ENCODE measurements at regions not wholly inside any gene's neighbourhood (a gene's known extent, or its start where the extent isn't known, plus 50 kb on each side); places are given as distances from the start of the nearest gene placed in this dataset.
"Not testable (repeated sequence)": the region's sequence is repeated elsewhere in the genome, so short reads cannot be mapped to it uniquely, and the experiment has no call there.

GRCh38 chr2:163909411-163910080 lies 173.7 kb upstream of the FIGN start:
- Histone ChIP-seq H3K79me2 (ENCODE audit: insufficient read depth) (no peaks in the 10 kb centered on the region), H4K20me1 (ENCODE audit: insufficient read depth) (no peaks in the 10 kb centered on the region), H3K27me3 (replicated peaks; ENCODE audit: insufficient read depth) (no peaks in the 10 kb centered on the region), H3K36me3 (ENCODE audit: low read depth) (no peaks in the 10 kb centered on the region), H3K9ac (no peak overlapping the region), H3K27ac (no peak overlapping the region), H2AFZ (no peak overlapping the region), H3K4me2 (ENCODE audit: unreplicated experiment) (no peak overlapping the region), H3K4me1 (ENCODE audit: insufficient read depth) (no peaks in the 10 kb centered on the region), H3K9me2 (ENCODE audit: insufficient read depth) (no peaks in the 10 kb centered on the region), H3F3A (ENCODE audit: insufficient read depth) (no peaks in the 10 kb centered on the region), H3K4me3 (no peak overlapping the region), H3K9me3 (ENCODE audit: low read depth) (no peaks in the 10 kb centered on the region)
- 87 to 94% methylated on average over 17 to 32 of the region's 40 CpGs for WGBS, 2 experiments (ENCODE audit: low coverage in 1 of 2, low lambda C conversion rate in 2 of 2, missing lambda C conversion rate in 2 of 2)
- DNase-seq, result no peak
- TF ChIP-seq EZH2 (IDR thresholded peaks at IDR 0.05; ENCODE audit: insufficient read depth, poor library complexity, severe bottlenecking), result no peak
- no peak for TF ChIP-seq EZH2phosphoT487 (IDR thresholded peaks at IDR 0.05; ENCODE audit: insufficient read depth, low read depth)
- in situ Hi-C loops (cut with MboI), result no loop called here

- H3K36me3 ChIP-seq (ENCODE audit: low read depth), result no peaks in the 10 kb centered on the region
- no peak overlapping the region for H3K4me3 ChIP-seq
- peak; percentile 8 for DNase-seq
- no peaks in the 10 kb centered on the region for H3K9me3 ChIP-seq (ENCODE audit: low read depth)
- no peak overlapping the region for H2AFZ ChIP-seq
- H3K4me1 ChIP-seq (ENCODE audit: insufficient read depth), result no peaks in the 10 kb centered on the region
- no peaks in the 10 kb centered on the region for H3K27me3 ChIP-seq (replicated peaks; ENCODE audit: insufficient read depth)
- H3K9me2 ChIP-seq (ENCODE audit: insufficient read depth), result no peaks in the 10 kb centered on the region
- 64 to 71% methylated on average over 1 of the region's 1 CpG for WGBS, 2 experiments (ENCODE audit: low coverage in 1 of 2, low lambda C conversion rate in 2 of 2, missing lambda C conversion rate in 2 of 2)
- no peak overlapping the region for H3K27ac ChIP-seq
- H3F3A ChIP-seq (ENCODE audit: insufficient read depth), result no peaks in the 10 kb centered on the region
- no peaks in the 10 kb centered on the region for H4K20me1 ChIP-seq (ENCODE audit: insufficient read depth)
- no peak overlapping the region for H3K9ac ChIP-seq
- TF ChIP-seq EZH2 (IDR thresholded peaks at IDR 0.05; ENCODE audit: insufficient read depth, poor library complexity, severe bottlenecking) (no peak), EZH2phosphoT487 (IDR thresholded peaks at IDR 0.05; ENCODE audit: insufficient read depth, low read depth) (no peak)
- no peaks in the 10 kb centered on the region for H3K79me2 ChIP-seq (ENCODE audit: insufficient read depth)
- H3K4me2 ChIP-seq (ENCODE audit: unreplicated experiment), result no peak overlapping the region
- in situ Hi-C loops (cut with MboI), result no loop called here
Observed at GRCh38 chr2:163906410-163906809, 170.6 kb upstream of the FIGN start.

GRCh38 chr2:163897799-163898198 lies 162.0 kb upstream of the FIGN start:
- H3F3A ChIP-seq (ENCODE audit: insufficient read depth), result no peaks in the 10 kb centered on the region
- 35 to 40% methylated on average over 2 of the region's 2 CpGs for WGBS, 2 experiments (ENCODE audit: low coverage in 1 of 2, low lambda C conversion rate in 2 of 2, missing lambda C conversion rate in 2 of 2)
- H3K79me2 ChIP-seq (ENCODE audit: insufficient read depth), result no peaks in the 10 kb centered on the region
- H3K9ac ChIP-seq, result no peak overlapping the region
- no peak overlapping the region for H3K4me2 ChIP-seq (ENCODE audit: unreplicated experiment)
- H3K4me3 ChIP-seq, result no peak overlapping the region
- no peaks in the 10 kb centered on the region for H4K20me1 ChIP-seq (ENCODE audit: insufficient read depth)
- H3K27ac ChIP-seq, result no peak overlapping the region
- H3K27me3 ChIP-seq (replicated peaks; ENCODE audit: insufficient read depth), result no peaks in the 10 kb centered on the region
- H3K4me1 ChIP-seq (ENCODE audit: insufficient read depth), result no peaks in the 10 kb centered on the region
- H3K36me3 ChIP-seq (ENCODE audit: low read depth), result no peaks in the 10 kb centered on the region
- in situ Hi-C loops (cut with MboI), result no loop called here
- no peak for DNase-seq
- H3K9me3 ChIP-seq (ENCODE audit: low read depth), result no peaks in the 10 kb centered on the region
- TF ChIP-seq EZH2 (IDR thresholded peaks at IDR 0.05; ENCODE audit: insufficient read depth, poor library complexity, severe bottlenecking) (no peak), EZH2phosphoT487 (IDR thresholded peaks at IDR 0.05; ENCODE audit: insufficient read depth, low read depth) (no peak)
- no peaks in the 10 kb centered on the region; the same call in 1 of the 2 replicates for H3K9me2 ChIP-seq (ENCODE audit: insufficient read depth)
- no peak overlapping the region for H2AFZ ChIP-seq

- H3F3A ChIP-seq (ENCODE audit: insufficient read depth); H4K20me1 ChIP-seq (ENCODE audit: insufficient read depth); H3K9ac ChIP-seq; H2AFZ ChIP-seq; H3K36me3 ChIP-seq (ENCODE audit: low read depth); H3K9me3 ChIP-seq (ENCODE audit: low read depth); H3K79me2 ChIP-seq (ENCODE audit: insufficient read depth); H3K9me2 ChIP-seq (ENCODE audit: insufficient read depth); H3K27me3 ChIP-seq (replicated peaks; ENCODE audit: insufficient read depth); DNase-seq; H3K4me1 ChIP-seq (ENCODE audit: insufficient read depth); H3K27ac ChIP-seq; in situ Hi-C loops (cut with MboI); H3K4me2 ChIP-seq (ENCODE audit: unreplicated experiment); H3K4me3 ChIP-seq: not testable (repeated sequence)
- WGBS, 2 experiments (ENCODE audit: low coverage in 1 of 2, low lambda C conversion rate in 2 of 2, missing lambda C conversion rate in 2 of 2), result 0 to 3% methylated on average over 1 of the region's 1 CpG
Observed at GRCh38 chr2:163893444-163893843, 157.6 kb upstream of the FIGN start.

- Histone ChIP-seq H3K27ac (no peak overlapping the region), H4K20me1 (ENCODE audit: insufficient read depth) (no peaks in the 10 kb centered on the region), H2AFZ (no peak overlapping the region), H3K36me3 (ENCODE audit: low read depth) (no peaks in the 10 kb centered on the region), H3K27me3 (replicated peaks; ENCODE audit: insufficient read depth) (no peaks in the 10 kb centered on the region), H3K9ac (no peak overlapping the region), H3K9me3 (ENCODE audit: low read depth) (no peaks in the 10 kb centered on the region), H3K79me2 (ENCODE audit: insufficient read depth) (no peaks in the 10 kb centered on the region), H3K4me2 (ENCODE audit: unreplicated experiment) (no peak overlapping the region), H3K4me3 (no peak overlapping the region), H3F3A (ENCODE audit: insufficient read depth) (no peaks in the 10 kb centered on the region), H3K9me2 (ENCODE audit: insufficient read depth) (no peaks in the 10 kb centered on the region), H3K4me1 (ENCODE audit: insufficient read depth) (no peaks in the 10 kb centered on the region)
- no peak for TF ChIP-seq EZH2phosphoT487 (IDR thresholded peaks at IDR 0.05; ENCODE audit: insufficient read depth, low read depth)
- no peak for TF ChIP-seq EZH2 (IDR thresholded peaks at IDR 0.05; ENCODE audit: insufficient read depth, poor library complexity, severe bottlenecking)
- in situ Hi-C loops (cut with MboI), result no loop called here
- DNase-seq, result no peak
- whole genome bisulfite sequencing, 2 experiments (ENCODE audit: low coverage in 1 of 2, low lambda C conversion rate in 2 of 2, missing lambda C conversion rate in 2 of 2), result 70 to 75% methylated on average over 4 of the region's 4 CpGs
Observed at GRCh38 chr2:163888591-163888990, 152.8 kb upstream of the FIGN start.
